OCI-LY1 (cell line): ENCODE measurements at regions not wholly inside any gene's neighbourhood (a gene's known extent, or its start where the extent isn't known, plus 50 kb on each side); places are given as distances from the start of the nearest gene placed in this dataset.

ENCODE experiments used
- H2AFZ ChIP-seq: fragments of 200-600 bp; sonication (generic), shearing (Covaris generic); 2 replicates; pipeline ENCODE4 v1.6.0; 2014; ENCODE audit warnings: antibody characterized with exemption, mild to moderate bottlenecking, low read length
- H3F3A ChIP-seq: fragments of 200-600 bp; sonication (generic), shearing (Covaris generic); 2 replicates; pipeline ENCODE4 v1.6.0; 2014; ENCODE audit warnings: mild to moderate bottlenecking, antibody characterized with exemption, low read length, moderate library complexity; ENCODE audit not compliant: insufficient read depth
- H3K27ac ChIP-seq: fragments of 200-600 bp; sonication (generic); 2 replicates; pipeline ENCODE4 v1.5.1; 2014; ENCODE audit warnings: low read length, mixed run types, mild to moderate bottlenecking, low read depth; ENCODE audit not compliant: poor library complexity, severe bottlenecking
- H3K27me3 ChIP-seq: fragments of 200-600 bp; sonication (generic); 2 replicates; pipeline ENCODE4 v1.6.0; 2014; ENCODE audit warnings: antibody characterized with exemption, mild to moderate bottlenecking, low read length, moderate library complexity; ENCODE audit not compliant: insufficient read depth
- H3K36me3 ChIP-seq: fragments of 200-600 bp; sonication (generic); 2 replicates; pipeline ENCODE4 v1.6.1; 2014; ENCODE audit warnings: mild to moderate bottlenecking, antibody characterized with exemption, low read length, moderate library complexity, mixed read lengths; ENCODE audit not compliant: insufficient read depth
- H3K4me1 ChIP-seq: fragments of 200-600 bp; sonication (generic); 2 replicates; pipeline ENCODE4 v1.5.1; 2014; ENCODE audit warnings: mild to moderate bottlenecking, low read length, moderate library complexity; ENCODE audit not compliant: insufficient read depth, severe bottlenecking
- H3K4me2 ChIP-seq: fragments of 200-600 bp; sonication (generic), shearing (Covaris generic); 2 replicates; pipeline ENCODE4 v1.6.1; 2014; ENCODE audit warnings: low read length
- H3K4me3 ChIP-seq: fragments of 200-600 bp; sonication (generic); 2 replicates; pipeline ENCODE4 v1.5.1; 2014; ENCODE audit warnings: low read length, low read depth, mild to moderate bottlenecking, mixed read lengths; ENCODE audit not compliant: poor library complexity, severe bottlenecking
- H3K79me2 ChIP-seq: fragments of 200-600 bp; shearing (Covaris generic); 2 replicates; pipeline ENCODE4 v1.6.1; 2016; ENCODE audit warnings: mixed run types, low read length, mixed read lengths; ENCODE audit not compliant: insufficient read depth
- H3K9ac ChIP-seq: fragments of 200-600 bp; sonication (generic), shearing (Covaris generic); 2 replicates; pipeline ENCODE4 v1.6.1; 2014; ENCODE audit warnings: mild to moderate bottlenecking, low read length, mixed read lengths
- H3K9me2 ChIP-seq: fragments of 200-600 bp; sonication (generic), shearing (Covaris generic); 2 replicates; pipeline ENCODE4 v1.6.1; 2014; ENCODE audit warnings: low read depth, mild to moderate bottlenecking, low read length, mixed read lengths
- H3K9me3 ChIP-seq: fragments of 200-600 bp; shearing (Covaris generic); 2 replicates; pipeline ENCODE4 v1.6.1; 2014; ENCODE audit warnings: low read length, mixed read lengths
- H4K20me1 ChIP-seq: fragments of 200-600 bp; sonication (generic), shearing (Covaris generic); 2 replicates; pipeline ENCODE4 v1.6.0; 2016; ENCODE audit warnings: mild to moderate bottlenecking, low read length; ENCODE audit not compliant: insufficient read depth
- CTCF ChIP-seq: fragments of 200-600 bp; sonication (generic), shearing (Covaris generic); IDR thresholded peaks from 2 replicates; pipeline ENCODE4 v1.5.1; 2017; ENCODE audit warnings: mild to moderate bottlenecking, antibody characterized with exemption, low read length, moderate library complexity, mixed read lengths
- EZH2 ChIP-seq: fragments of 200-600 bp; sonication (generic), shearing (Covaris generic); IDR thresholded peaks from 2 replicates; pipeline ENCODE4 v1.8.0; 2017; ENCODE audit warnings: borderline replicate concordance, mixed run types, mild to moderate bottlenecking, antibody characterized with exemption, low read length, moderate library complexity, mixed read lengths

- Histone ChIP-seq H3F3A (no peaks in the 10 kb centered on the region), H3K27ac (no peak overlapping the region), H3K4me3 (no peak overlapping the region), H3K4me1 (no peaks in the 10 kb centered on the region), H3K4me2 (no peak overlapping the region), H3K79me2 (no peaks in the 10 kb centered on the region), H2AFZ (no peak overlapping the region), H3K36me3 (no peaks in the 10 kb centered on the region), H4K20me1 (no peaks in the 10 kb centered on the region), H3K9me3 (no peaks in the 10 kb centered on the region), H3K27me3 (peaks cover 4% of the 10 kb centered on the region; the same call in 1 of the 2 replicates), H3K9ac (no peak overlapping the region), H3K9me2 (no peaks in the 10 kb centered on the region)
- TF ChIP-seq EZH2 (no peak), CTCF (no peak)
These were observed 243.4 kb downstream of the SYK start for GRCh38 chr9:91045041-91045440.

GRCh38 chr9:91047529-91047928, 245.9 kb downstream of the SYK start:
- Histone ChIP-seq H3K4me2 (no peak overlapping the region), H3K4me1 (no peaks in the 10 kb centered on the region), H4K20me1 (no peaks in the 10 kb centered on the region), H3F3A (no peaks in the 10 kb centered on the region), H3K27ac (no peak overlapping the region), H3K9me2 (no peaks in the 10 kb centered on the region), H3K4me3 (no peak overlapping the region), H2AFZ (no peak overlapping the region), H3K9ac (no peak overlapping the region), H3K27me3 (peaks cover 4% of the 10 kb centered on the region; the same call in 1 of the 2 replicates), H3K9me3 (no peaks in the 10 kb centered on the region), H3K79me2 (no peaks in the 10 kb centered on the region), H3K36me3 (no peaks in the 10 kb centered on the region)
- TF ChIP-seq EZH2 (no peak), CTCF (no peak)

- Histone ChIP-seq H2AFZ (no peak overlapping the region), H3K9me2 (no peaks in the 10 kb centered on the region), H3K36me3 (no peaks in the 10 kb centered on the region), H3K79me2 (no peaks in the 10 kb centered on the region), H4K20me1 (no peaks in the 10 kb centered on the region), H3K9me3 (no peaks in the 10 kb centered on the region), H3K27ac (no peak overlapping the region), H3K9ac (no peak overlapping the region), H3K4me3 (no peak overlapping the region), H3K4me1 (no peaks in the 10 kb centered on the region), H3F3A (no peaks in the 10 kb centered on the region), H3K27me3 (peaks cover 4% of the 10 kb centered on the region; the same call in 1 of the 2 replicates), H3K4me2 (no peak overlapping the region)
- TF ChIP-seq CTCF (no peak), EZH2 (no peak)
These were observed 246.5 kb downstream of the SYK start for GRCh38 chr9:91047993-91048607.
